ENCODE measurements at regions not wholly inside any gene's neighbourhood (a gene's known extent, or its start where the extent isn't known, plus 50 kb on each side); places are given as distances from the start of the nearest gene placed in this dataset.

GRCh38 chr5:8675182-8675581 is 806.2 kb downstream of the MTRR start:
- 92 to 100% methylated on average over 1 to 2 of the region's 2 CpGs for WGBS, 2 experiments (ENCODE audit: insufficient coverage in 1 of 2, insufficient read length in 1 of 2)
- no peaks in the 10 kb centered on the region for H3K36me3 Mint-ChIP-seq (ENCODE audit: low read depth)
- H3K27me3 Mint-ChIP-seq (ENCODE audit: insufficient read depth), result no peaks in the 10 kb centered on the region

GRCh38 chr5:8676695-8677094 is 807.7 kb downstream of the MTRR start:
- no peak for DNase-seq
- TF ChIP-seq CTCF (conservative IDR thresholded peaks at IDR 0.05), result no peak
- Histone ChIP-seq H3K4me1 (ENCODE audit: control insufficient read depth, insufficient read depth, low read length) (no peaks in the 10 kb centered on the region), H3K9me3 (ENCODE audit: control insufficient read depth, low read length) (no peaks in the 10 kb centered on the region), H3K27ac (ENCODE audit: low read depth, low read length) (no peak overlapping the region), H3K9ac (ENCODE audit: extremely low read depth, low read length, poor library complexity, severe bottlenecking) (no peak overlapping the region), H3K36me3 (ENCODE audit: control insufficient read depth, insufficient read depth, low read length) (no peaks in the 10 kb centered on the region), H3K4me3 (ENCODE audit: low read length) (no peak overlapping the region), H3K27me3 (ENCODE audit: control insufficient read depth, insufficient read depth, low read length, poor library complexity, severe bottlenecking) (no peaks in the 10 kb centered on the region)
- Mint-ChIP-seq H3K9me3 (no peaks in the 10 kb centered on the region), H3K4me3 (no peak overlapping the region), H3K27ac (no peak overlapping the region), H3K27me3 (ENCODE audit: insufficient read depth) (no peaks in the 10 kb centered on the region), H3K36me3 (ENCODE audit: low read depth) (no peaks in the 10 kb centered on the region), H3K4me1 (no peaks in the 10 kb centered on the region)
- WGBS, 2 experiments (ENCODE audit: insufficient coverage in 1 of 2, insufficient read length in 1 of 2), result 87 to 100% methylated on average over 2 to 3 of the region's 3 CpGs

More at GRCh38 chr5:8675182-8675581, 806.2 kb downstream of the MTRR start:
- Histone ChIP-seq H3K9me3 (ENCODE audit: control insufficient read depth, low read length) (no peaks in the 10 kb centered on the region), H3K27me3 (ENCODE audit: control insufficient read depth, insufficient read depth, low read length, poor library complexity, severe bottlenecking) (no peaks in the 10 kb centered on the region), H3K27ac (ENCODE audit: low read depth, low read length) (no peak overlapping the region), H3K4me3 (ENCODE audit: low read length) (no peak overlapping the region), H3K36me3 (ENCODE audit: control insufficient read depth, insufficient read depth, low read length) (no peaks in the 10 kb centered on the region), H3K9ac (ENCODE audit: extremely low read depth, low read length, poor library complexity, severe bottlenecking) (no peak overlapping the region), H3K4me1 (ENCODE audit: control insufficient read depth, insufficient read depth, low read length) (no peaks in the 10 kb centered on the region)
- TF ChIP-seq CTCF (conservative IDR thresholded peaks at IDR 0.05), result no peak
- Mint-ChIP-seq H3K27ac (no peak overlapping the region), H3K4me3 (no peak overlapping the region), H3K9me3 (no peaks in the 10 kb centered on the region), H3K4me1 (peaks cover 8% of the 10 kb centered on the region)
- no peak for DNase-seq

GRCh38 chr5:8682381-8682780 is 813.4 kb downstream of the MTRR start:
- H3K36me3 ChIP-seq (ENCODE audit: control insufficient read depth, insufficient read depth, low read length), result no peaks in the 10 kb centered on the region
- no peak overlapping the region for H3K9ac ChIP-seq (ENCODE audit: extremely low read depth, low read length, poor library complexity, severe bottlenecking)
- H3K27me3 Mint-ChIP-seq (ENCODE audit: insufficient read depth), result peaks cover 2% of the 10 kb centered on the region
- H3K4me1 ChIP-seq (ENCODE audit: control insufficient read depth, insufficient read depth, low read length), result no peaks in the 10 kb centered on the region
- H3K27ac Mint-ChIP-seq, result no peak overlapping the region
- no peaks in the 10 kb centered on the region for H3K9me3 Mint-ChIP-seq
- H3K27me3 ChIP-seq (ENCODE audit: control insufficient read depth, insufficient read depth, low read length, poor library complexity, severe bottlenecking), result no peaks in the 10 kb centered on the region
- peaks cover 4% of the 10 kb centered on the region for H3K4me1 Mint-ChIP-seq
- no peaks in the 10 kb centered on the region for H3K36me3 Mint-ChIP-seq (ENCODE audit: low read depth)
- H3K9me3 ChIP-seq (ENCODE audit: control insufficient read depth, low read length), result no peaks in the 10 kb centered on the region
- 93 to 100% methylated on average over 3 of the region's 3 CpGs for WGBS, 2 experiments (ENCODE audit: insufficient coverage in 1 of 2, insufficient read length in 1 of 2)
- H3K27ac ChIP-seq (ENCODE audit: low read depth, low read length), result no peak overlapping the region
- no peak for DNase-seq
- H3K4me3 ChIP-seq (ENCODE audit: low read length), result no peak overlapping the region
- TF ChIP-seq CTCF (conservative IDR thresholded peaks at IDR 0.05), result no peak
- no peak overlapping the region for H3K4me3 Mint-ChIP-seq

Data from endodermal cell (in vitro differentiated cells).